ENCODE measurements at regions not wholly inside any gene's neighbourhood (a gene's known extent, or its start where the extent isn't known, plus 50 kb on each side); places are given as distances from the start of the nearest gene placed in this dataset.

DNA sequence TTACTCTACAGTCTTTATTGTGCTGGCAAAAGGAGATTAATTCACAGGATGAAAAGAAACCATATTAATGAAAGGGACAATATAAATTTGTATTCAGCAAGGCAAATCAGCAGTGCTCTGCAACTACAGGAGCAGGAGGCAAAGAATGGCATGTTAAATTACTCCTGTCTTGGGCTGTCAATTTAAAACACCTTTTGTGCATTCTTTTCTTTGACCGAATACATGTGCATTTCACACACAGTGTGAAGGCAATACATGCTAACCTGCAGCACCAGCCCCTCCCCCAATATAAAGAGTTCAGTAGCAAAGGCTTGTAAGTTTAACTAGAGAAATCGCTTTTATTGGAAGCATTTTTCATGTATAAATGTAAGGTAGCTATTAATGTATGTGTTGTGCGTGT, 275.2 kb upstream of the TOPAZ1 start:
- ATAC-seq: no peak
- Histone ChIP-seq H3K79me2 (ENCODE audit: control insufficient read depth, insufficient read depth, low read length) (no peaks in the 10 kb centered on the region), H3K4me2 (ENCODE audit: control insufficient read depth, insufficient read depth) (no peak overlapping the region), H3K9ac (ENCODE audit: control insufficient read depth, insufficient read depth, low read length) (no peak overlapping the region), H3K36me3 (ENCODE audit: control insufficient read depth in 2 of 2, insufficient read depth in 2 of 2, low read length in 1 of 2) (no peaks in the 10 kb centered on the region), H3K4me1 (ENCODE audit: control insufficient read depth, insufficient read depth, low read length) (peaks cover 21% of the 10 kb centered on the region), H3K9me3 (replicated peaks; ENCODE audit: control insufficient read depth, insufficient read depth, low read length) (no peaks in the 10 kb centered on the region; the same call in 2 of the 3 replicates), H3K4me3 (no peak overlapping the region), H3K27ac (ENCODE audit: control insufficient read depth, insufficient read depth) (no peak overlapping the region), H4K20me1 (ENCODE audit: control insufficient read depth, insufficient read depth) (no peaks in the 10 kb centered on the region; the same call in 1 of the 2 replicates), H2AFZ (ENCODE audit: control insufficient read depth, low read depth, low read length) (no peak overlapping the region), H3K27me3 (replicated peaks in 1 of 2; ENCODE audit: control insufficient read depth in 2 of 2, insufficient read depth in 2 of 2, low read length in 1 of 2) (peaks cover 3 to 5% of the 10 kb centered on the region in 2 experiments; a peak in 2 of 4 replicates)
- BruUV-seq (replicated peaks): no TSS peak
- intact Hi-C loops (cut with micrococcal nuclease; ENCODE audit: unreplicated experiment) (no loop called here), in situ Hi-C loops (cut with MboI) (no loop called here)
- POLR2A ChIA-PET: interaction anchor here (0.6 kb wide), 2 partner anchors 34 to 130 kb away, joined by 3 read pairs; no protein-coding TSS in a partner anchor
- CTCF ChIA-PET: no interaction called here
- SMC1A ChIA-PET (ENCODE audit: uncharacterized antibody, unreplicated experiment): no interaction called here
- DNase-seq (ENCODE audit: low read depth, low spot score): no peak
- TF ChIP-seq, protein P1, sequence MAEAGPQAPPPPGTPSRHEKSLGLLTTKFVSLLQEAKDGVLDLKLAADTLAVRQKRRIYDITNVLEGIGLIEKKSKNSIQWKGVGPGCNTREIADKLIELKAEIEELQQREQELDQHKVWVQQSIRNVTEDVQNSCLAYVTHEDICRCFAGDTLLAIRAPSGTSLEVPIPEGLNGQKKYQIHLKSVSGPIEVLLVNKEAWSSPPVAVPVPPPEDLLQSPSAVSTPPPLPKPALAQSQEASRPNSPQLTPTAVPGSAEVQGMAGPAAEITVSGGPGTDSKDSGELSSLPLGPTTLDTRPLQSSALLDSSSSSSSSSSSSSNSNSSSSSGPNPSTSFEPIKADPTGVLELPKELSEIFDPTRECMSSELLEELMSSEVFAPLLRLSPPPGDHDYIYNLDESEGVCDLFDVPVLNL (IDR thresholded peaks at IDR 0.05; ENCODE audit: low read depth, low read length): no peak
- no peak for TF ChIP-seq PAX5 (IDR thresholded peaks at IDR 0.05; ENCODE audit: borderline replicate concordance, low read depth, low read length)
- TF ChIP-seq, protein P2, sequence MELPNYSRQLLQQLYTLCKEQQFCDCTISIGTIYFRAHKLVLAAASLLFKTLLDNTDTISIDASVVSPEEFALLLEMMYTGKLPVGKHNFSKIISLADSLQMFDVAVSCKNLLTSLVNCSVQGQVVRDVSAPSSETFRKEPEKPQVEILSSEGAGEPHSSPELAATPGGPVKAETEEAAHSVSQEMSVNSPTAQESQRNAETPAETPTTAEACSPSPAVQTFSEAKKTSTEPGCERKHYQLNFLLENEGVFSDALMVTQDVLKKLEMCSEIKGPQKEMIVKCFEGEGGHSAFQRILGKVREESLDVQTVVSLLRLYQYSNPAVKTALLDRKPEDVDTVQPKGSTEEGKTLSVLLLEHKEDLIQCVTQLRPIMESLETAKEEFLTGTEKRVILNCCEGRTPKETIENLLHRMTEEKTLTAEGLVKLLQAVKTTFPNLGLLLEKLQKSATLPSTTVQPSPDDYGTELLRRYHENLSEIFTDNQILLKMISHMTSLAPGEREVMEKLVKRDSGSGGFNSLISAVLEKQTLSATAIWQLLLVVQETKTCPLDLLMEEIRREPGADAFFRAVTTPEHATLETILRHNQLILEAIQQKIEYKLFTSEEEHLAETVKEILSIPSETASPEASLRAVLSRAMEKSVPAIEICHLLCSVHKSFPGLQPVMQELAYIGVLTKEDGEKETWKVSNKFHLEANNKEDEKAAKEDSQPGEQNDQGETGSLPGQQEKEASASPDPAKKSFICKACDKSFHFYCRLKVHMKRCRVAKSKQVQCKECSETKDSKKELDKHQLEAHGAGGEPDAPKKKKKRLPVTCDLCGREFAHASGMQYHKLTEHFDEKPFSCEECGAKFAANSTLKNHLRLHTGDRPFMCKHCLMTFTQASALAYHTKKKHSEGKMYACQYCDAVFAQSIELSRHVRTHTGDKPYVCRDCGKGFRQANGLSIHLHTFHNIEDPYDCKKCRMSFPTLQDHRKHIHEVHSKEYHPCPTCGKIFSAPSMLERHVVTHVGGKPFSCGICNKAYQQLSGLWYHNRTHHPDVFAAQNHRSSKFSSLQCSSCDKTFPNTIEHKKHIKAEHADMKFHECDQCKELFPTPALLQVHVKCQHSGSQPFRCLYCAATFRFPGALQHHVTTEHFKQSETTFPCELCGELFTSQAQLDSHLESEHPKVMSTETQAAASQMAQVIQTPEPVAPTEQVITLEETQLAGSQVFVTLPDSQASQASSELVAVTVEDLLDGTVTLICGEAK (IDR thresholded peaks at IDR 0.05; ENCODE audit: borderline replicate concordance): no peak
- no peak for TF ChIP-seq NFXL1 (IDR thresholded peaks at IDR 0.05; ENCODE audit: borderline replicate concordance)
- 57% methylated on average over 3 of the region's 3 CpGs for WGBS (ENCODE audit: insufficient coverage, insufficient replicate concordance, low lambda C conversion rate, missing lambda C conversion rate)
- RAD21 ChIA-PET (ENCODE audit: unreplicated experiment): interaction anchor here (0.8 kb wide), 1 partner anchor 148 kb away, joined by 3 read pairs; no protein-coding TSS in a partner anchor
- FAIRE-seq: no peak
